GM12872 (cell line): ENCODE measurements at regions not wholly inside any gene's neighbourhood (a gene's known extent, or its start where the extent isn't known, plus 50 kb on each side); places are given as distances from the start of the nearest gene placed in this dataset.

Experiments used
- TF ChIP-seq, protein P1 (sequence below): IDR thresholded peaks from 3 replicates; pipeline ENCODE4 v1.5.1; 2011; ENCODE audit warnings: low read depth, mild to moderate bottlenecking, low read length, moderate library complexity; ENCODE audit not compliant: insufficient read depth

DNA sequence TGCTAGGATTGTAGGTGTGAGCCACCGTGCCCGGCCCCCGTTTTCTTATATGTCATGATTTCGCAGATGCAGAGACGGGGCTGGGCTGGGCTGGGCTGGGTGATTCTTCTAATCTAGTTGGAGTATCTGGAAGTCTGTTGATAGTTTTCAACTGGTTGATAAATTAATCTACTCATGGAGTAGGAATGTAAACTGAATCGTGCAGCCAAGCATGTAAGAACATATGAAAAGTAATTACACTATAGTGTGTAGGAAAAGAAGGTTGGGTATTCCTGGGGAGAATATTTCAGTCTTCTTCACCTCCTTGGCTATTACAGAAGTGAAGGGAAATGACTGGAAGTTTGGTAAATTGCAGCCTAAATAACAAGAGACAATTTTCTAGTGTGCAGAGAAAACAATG is 82.6 kb upstream of the MAGI1 start:
- TF ChIP-seq, protein P1, sequence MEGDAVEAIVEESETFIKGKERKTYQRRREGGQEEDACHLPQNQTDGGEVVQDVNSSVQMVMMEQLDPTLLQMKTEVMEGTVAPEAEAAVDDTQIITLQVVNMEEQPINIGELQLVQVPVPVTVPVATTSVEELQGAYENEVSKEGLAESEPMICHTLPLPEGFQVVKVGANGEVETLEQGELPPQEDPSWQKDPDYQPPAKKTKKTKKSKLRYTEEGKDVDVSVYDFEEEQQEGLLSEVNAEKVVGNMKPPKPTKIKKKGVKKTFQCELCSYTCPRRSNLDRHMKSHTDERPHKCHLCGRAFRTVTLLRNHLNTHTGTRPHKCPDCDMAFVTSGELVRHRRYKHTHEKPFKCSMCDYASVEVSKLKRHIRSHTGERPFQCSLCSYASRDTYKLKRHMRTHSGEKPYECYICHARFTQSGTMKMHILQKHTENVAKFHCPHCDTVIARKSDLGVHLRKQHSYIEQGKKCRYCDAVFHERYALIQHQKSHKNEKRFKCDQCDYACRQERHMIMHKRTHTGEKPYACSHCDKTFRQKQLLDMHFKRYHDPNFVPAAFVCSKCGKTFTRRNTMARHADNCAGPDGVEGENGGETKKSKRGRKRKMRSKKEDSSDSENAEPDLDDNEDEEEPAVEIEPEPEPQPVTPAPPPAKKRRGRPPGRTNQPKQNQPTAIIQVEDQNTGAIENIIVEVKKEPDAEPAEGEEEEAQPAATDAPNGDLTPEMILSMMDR, result no peak

GRCh38 chr3:66115858-66116654 is 77.3 kb upstream of the MAGI1 start:
- TF ChIP-seq, protein P1, result no peak

- TF ChIP-seq, protein P1, result no peak
These were observed 74.8 kb upstream of the MAGI1 start for GRCh38 chr3:66113542-66113941.

GRCh38 chr3:66110840-66111239 is 72.1 kb upstream of the MAGI1 start:
- TF ChIP-seq, protein P1, result no peak

DNA sequence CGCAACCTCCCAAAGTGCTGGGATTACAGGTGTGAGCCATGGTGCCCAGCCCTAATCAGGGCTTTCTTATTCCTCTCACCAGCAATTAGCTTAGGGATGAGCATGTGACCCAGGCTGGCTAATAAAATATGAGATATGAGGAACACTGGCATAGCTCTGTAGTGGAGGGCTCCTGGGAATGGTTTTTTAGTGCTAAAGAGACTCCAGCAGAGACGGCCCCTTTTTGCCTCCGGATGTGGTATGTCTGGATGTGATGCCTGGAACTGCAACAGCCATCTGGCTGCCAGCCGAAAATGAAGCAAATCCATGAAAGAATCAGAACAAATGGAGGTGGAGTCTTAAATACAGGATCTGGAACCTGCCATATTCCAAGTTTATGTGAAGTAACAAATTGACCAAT is 69.1 kb upstream of the MAGI1 start:
- TF ChIP-seq, protein P1, result no peak

- TF ChIP-seq, protein P1, result no peak
These were observed 68.1 kb upstream of the MAGI1 start for GRCh38 chr3:66106788-66107187.

DNA sequence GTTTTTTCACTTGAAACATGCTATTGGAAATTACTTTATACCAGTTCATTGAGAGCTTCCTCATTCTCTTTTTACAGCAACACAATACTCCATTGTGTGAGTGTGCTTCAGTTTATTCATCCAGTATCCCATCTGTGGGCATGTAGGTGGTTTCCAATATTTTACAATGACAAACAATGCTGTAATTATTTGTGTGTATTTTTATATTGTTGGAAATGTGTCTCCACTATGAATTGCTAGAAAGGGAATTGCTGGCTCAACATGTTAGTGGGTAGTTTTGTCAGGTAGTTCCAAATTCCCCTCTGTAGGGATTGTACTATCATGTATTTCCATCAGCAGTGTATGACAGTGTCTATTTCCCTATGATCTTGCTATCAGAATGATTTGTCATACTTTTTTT is 65.8 kb upstream of the MAGI1 start:
- TF ChIP-seq, protein P1, result no peak
